Left ventricle myocardium inferior (tissue), 1 donor: ENCODE measurements at regions not wholly inside any gene's neighbourhood (a gene's known extent, or its start where the extent isn't known, plus 50 kb on each side); places are given as distances from the start of the nearest gene placed in this dataset.

Experiments
- DNase-seq: peaks from one replicate; pipeline ENCODE4 v3.0.0-alpha.2; 2020
- H3K27ac ChIP-seq: fragments of 200-600 bp; replicated peaks from 2 replicates; pipeline ENCODE4 v1.8.0; 2021
- H3K27me3 ChIP-seq: fragments of 200-600 bp; 2 replicates; pipeline ENCODE4 v1.8.0; 2021; ENCODE audit warnings: low read depth
- H3K36me3 ChIP-seq: fragments of 200-600 bp; 2 replicates; pipeline ENCODE4 v1.8.0; 2021
- H3K4me1 ChIP-seq: fragments of 200-600 bp; 2 replicates; pipeline ENCODE4 v1.8.0; 2021
- H3K4me3 ChIP-seq: fragments of 200-600 bp; 2 replicates; pipeline ENCODE4 v1.8.0; 2021; ENCODE audit warnings: mild to moderate bottlenecking, moderate library complexity
- H3K9me3 ChIP-seq: fragments of 200-600 bp; replicated peaks from 2 replicates; pipeline ENCODE4 v1.8.0; 2021
- intact Hi-C: fragments of 100-400 bp; cut with micrococcal nuclease; formaldehyde crosslinking; loops from one replicate; pipeline ENCODE4 v1.11.0; 2022
- TF ChIP-seq, protein P1 (sequence below): fragments of 200-600 bp; IDR thresholded peaks from 2 replicates; pipeline ENCODE4 v1.8.0; 2021; ENCODE audit warnings: antibody characterized with exemption, mild to moderate bottlenecking, borderline replicate concordance
- donor health status: DM: no; HTN: yes; CAD: no; lungs with severe emphysema.

DNA sequence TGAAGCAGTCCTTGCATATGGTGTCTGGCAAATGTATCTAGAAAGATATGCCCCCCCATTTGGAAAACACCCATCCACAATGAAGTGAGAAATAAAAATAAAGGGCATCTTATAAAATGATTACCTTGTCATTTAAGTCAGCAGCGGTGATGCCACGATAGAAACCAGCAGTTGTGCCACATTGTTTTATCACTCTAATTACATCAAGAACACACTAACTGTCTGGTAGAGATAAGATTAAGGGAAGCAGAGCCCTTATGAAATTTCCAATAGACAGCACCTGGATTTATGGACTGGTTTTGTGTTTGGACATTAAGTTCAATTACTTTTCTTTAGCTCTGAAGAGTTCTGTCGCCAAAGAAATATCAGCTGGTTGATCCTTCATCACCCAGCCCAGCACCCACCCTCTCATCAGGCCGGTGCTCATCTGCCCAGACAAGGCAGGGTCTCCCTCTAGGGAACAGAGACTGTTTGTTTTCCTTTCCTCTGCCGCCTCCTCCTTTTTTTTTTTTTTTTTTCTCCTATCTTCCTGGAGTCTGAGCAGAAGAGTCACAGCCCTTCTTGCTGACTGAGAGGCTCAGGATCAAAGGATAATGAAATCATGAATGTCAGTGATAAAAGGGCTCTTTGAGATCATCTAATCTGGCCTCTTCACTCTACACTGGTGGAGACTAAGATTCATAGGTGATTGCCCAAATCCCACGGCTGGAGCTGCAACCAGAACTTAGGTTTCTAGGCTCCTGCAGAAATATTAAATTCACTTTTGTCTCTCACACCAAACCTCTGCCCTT, 464.1 kb downstream of the NTRK3 start:
- intact Hi-C loops: no loop called here
- Histone ChIP-seq H3K27ac (no peak overlapping the region), H3K4me1 (no peaks in the 10 kb centered on the region), H3K27me3 (no peaks in the 10 kb centered on the region), H3K4me3 (no peak overlapping the region), H3K9me3 (no peaks in the 10 kb centered on the region), H3K36me3 (no peaks in the 10 kb centered on the region)
- TF ChIP-seq, protein P1, sequence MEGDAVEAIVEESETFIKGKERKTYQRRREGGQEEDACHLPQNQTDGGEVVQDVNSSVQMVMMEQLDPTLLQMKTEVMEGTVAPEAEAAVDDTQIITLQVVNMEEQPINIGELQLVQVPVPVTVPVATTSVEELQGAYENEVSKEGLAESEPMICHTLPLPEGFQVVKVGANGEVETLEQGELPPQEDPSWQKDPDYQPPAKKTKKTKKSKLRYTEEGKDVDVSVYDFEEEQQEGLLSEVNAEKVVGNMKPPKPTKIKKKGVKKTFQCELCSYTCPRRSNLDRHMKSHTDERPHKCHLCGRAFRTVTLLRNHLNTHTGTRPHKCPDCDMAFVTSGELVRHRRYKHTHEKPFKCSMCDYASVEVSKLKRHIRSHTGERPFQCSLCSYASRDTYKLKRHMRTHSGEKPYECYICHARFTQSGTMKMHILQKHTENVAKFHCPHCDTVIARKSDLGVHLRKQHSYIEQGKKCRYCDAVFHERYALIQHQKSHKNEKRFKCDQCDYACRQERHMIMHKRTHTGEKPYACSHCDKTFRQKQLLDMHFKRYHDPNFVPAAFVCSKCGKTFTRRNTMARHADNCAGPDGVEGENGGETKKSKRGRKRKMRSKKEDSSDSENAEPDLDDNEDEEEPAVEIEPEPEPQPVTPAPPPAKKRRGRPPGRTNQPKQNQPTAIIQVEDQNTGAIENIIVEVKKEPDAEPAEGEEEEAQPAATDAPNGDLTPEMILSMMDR: no peak
- no peak for DNase-seq

- no peak overlapping the region for H3K4me3 ChIP-seq
- intact Hi-C loops: no loop called here
These were observed 474.4 kb downstream of the NTRK3 start for GRCh38 chr15:87781959-87782625.

GRCh38 chr15:87779746-87780145, 476.8 kb downstream of the NTRK3 start:
- TF ChIP-seq, protein P1: no peak

More at GRCh38 chr15:87781959-87782625, 474.4 kb downstream of the NTRK3 start:
- no peaks in the 10 kb centered on the region for H3K27me3 ChIP-seq
- no peaks in the 10 kb centered on the region for H3K36me3 ChIP-seq
- H3K27ac ChIP-seq: no peak overlapping the region
- DNase-seq: no peak
- H3K9me3 ChIP-seq: no peaks in the 10 kb centered on the region
- TF ChIP-seq, protein P1: no peak
- H3K4me1 ChIP-seq: no peaks in the 10 kb centered on the region

GRCh38 chr15:87778358-87778757, 478.2 kb downstream of the NTRK3 start:
- intact Hi-C loops: no loop called here

More at GRCh38 chr15:87779746-87780145, 476.8 kb downstream of the NTRK3 start:
- no peaks in the 10 kb centered on the region for H3K36me3 ChIP-seq
- intact Hi-C loops: no loop called here
- no peaks in the 10 kb centered on the region for H3K4me1 ChIP-seq
- no peak overlapping the region for H3K4me3 ChIP-seq
- H3K9me3 ChIP-seq: no peaks in the 10 kb centered on the region
- H3K27ac ChIP-seq: no peak overlapping the region
- no peaks in the 10 kb centered on the region for H3K27me3 ChIP-seq
- no peak for DNase-seq

GRCh38 chr15:87777054-87777561, 479.4 kb downstream of the NTRK3 start:
- TF ChIP-seq, protein P1: no peak
- intact Hi-C loops: no loop called here
- no peak overlapping the region for H3K4me3 ChIP-seq
- no peak overlapping the region for H3K27ac ChIP-seq
- no peaks in the 10 kb centered on the region for H3K9me3 ChIP-seq
- no peak for DNase-seq
- no peaks in the 10 kb centered on the region for H3K27me3 ChIP-seq
- H3K36me3 ChIP-seq: no peaks in the 10 kb centered on the region
- H3K4me1 ChIP-seq: no peaks in the 10 kb centered on the region

More at GRCh38 chr15:87778358-87778757, 478.2 kb downstream of the NTRK3 start:
- Histone ChIP-seq H3K4me3 (no peak overlapping the region), H3K9me3 (no peaks in the 10 kb centered on the region), H3K4me1 (no peaks in the 10 kb centered on the region), H3K27me3 (no peaks in the 10 kb centered on the region), H3K27ac (no peak overlapping the region), H3K36me3 (no peaks in the 10 kb centered on the region)
- DNase-seq: no peak
- TF ChIP-seq, protein P1: no peak
